Loucy (cell line): ENCODE measurements at regions not wholly inside any gene's neighbourhood (a gene's known extent, or its start where the extent isn't known, plus 50 kb on each side); places are given as distances from the start of the nearest gene placed in this dataset.

Experiments
- EZH2phosphoT487 ChIP-seq: fragments of 200-600 bp; IDR thresholded peaks from 2 replicates; pipeline ENCODE4 v1.6.1; 2018; ENCODE audit warnings: antibody characterized with exemption, mild to moderate bottlenecking, moderate library complexity, borderline replicate concordance
- TF ChIP-seq, protein P1 (sequence below): fragments of 200-600 bp; sonication (generic); conservative IDR thresholded peaks from 2 replicates; pipeline ENCODE4 v1.5.1; 2014; ENCODE audit warnings: mild to moderate bottlenecking, antibody characterized with exemption, low read length

DNA sequence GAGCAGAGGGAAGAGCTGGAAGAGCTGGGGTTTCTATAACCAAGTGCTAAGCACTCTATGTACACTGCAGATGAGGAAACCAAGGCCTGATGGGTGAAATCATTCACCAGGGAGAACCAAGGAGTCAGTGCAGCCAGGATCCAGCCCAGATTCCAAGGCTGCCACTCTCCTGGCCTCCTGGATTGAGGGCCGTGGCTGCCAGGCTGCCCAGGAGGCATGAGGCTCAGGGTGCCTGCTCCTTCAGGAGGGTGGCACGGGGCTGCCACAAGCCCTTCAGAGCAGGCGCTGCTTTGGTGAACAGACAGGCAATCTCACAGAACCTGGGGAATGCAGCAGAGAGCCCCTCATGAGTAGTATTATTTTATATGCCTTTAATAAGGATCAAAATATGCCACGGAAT is 293.7 kb upstream of the HDAC4 start:
- TF ChIP-seq, protein P1, sequence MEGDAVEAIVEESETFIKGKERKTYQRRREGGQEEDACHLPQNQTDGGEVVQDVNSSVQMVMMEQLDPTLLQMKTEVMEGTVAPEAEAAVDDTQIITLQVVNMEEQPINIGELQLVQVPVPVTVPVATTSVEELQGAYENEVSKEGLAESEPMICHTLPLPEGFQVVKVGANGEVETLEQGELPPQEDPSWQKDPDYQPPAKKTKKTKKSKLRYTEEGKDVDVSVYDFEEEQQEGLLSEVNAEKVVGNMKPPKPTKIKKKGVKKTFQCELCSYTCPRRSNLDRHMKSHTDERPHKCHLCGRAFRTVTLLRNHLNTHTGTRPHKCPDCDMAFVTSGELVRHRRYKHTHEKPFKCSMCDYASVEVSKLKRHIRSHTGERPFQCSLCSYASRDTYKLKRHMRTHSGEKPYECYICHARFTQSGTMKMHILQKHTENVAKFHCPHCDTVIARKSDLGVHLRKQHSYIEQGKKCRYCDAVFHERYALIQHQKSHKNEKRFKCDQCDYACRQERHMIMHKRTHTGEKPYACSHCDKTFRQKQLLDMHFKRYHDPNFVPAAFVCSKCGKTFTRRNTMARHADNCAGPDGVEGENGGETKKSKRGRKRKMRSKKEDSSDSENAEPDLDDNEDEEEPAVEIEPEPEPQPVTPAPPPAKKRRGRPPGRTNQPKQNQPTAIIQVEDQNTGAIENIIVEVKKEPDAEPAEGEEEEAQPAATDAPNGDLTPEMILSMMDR: no peak
- no peak for TF ChIP-seq EZH2phosphoT487
